ENCODE measurements at regions not wholly inside any gene's neighbourhood (a gene's known extent, or its start where the extent isn't known, plus 50 kb on each side); places are given as distances from the start of the nearest gene placed in this dataset.

GRCh38 chr10:131814567-131815265 lies 86.1 kb upstream of the PPP2R2D start:
- TF ChIP-seq CTCF (conservative IDR thresholded peaks at IDR 0.05; ENCODE audit: low read depth, low read length) (no peak), EZH2 (IDR thresholded peaks at IDR 0.05; ENCODE audit: borderline replicate concordance, low read depth, low read length, poor library complexity, severe bottlenecking) (no peak)
